Lower leg skin (tissue), 4 donors: ENCODE measurements at regions not wholly inside any gene's neighbourhood (a gene's known extent, or its start where the extent isn't known, plus 50 kb on each side); places are given as distances from the start of the nearest gene placed in this dataset.

Experiments
- DNase-seq, 2 donors: peaks; one replicate each; pipeline ENCODE4 v3.0.0-alpha.2; 2019; ENCODE audit warnings: low spot score in 2 of 2
- H3K4me3 ChIP-seq: fragments of 200-600 bp; sonication (generic); 2 replicates; pipeline ENCODE4 v1.5.1; 2017; ENCODE audit warnings: mild to moderate bottlenecking, low read depth; ENCODE audit not compliant: poor library complexity, severe bottlenecking
- POLR2A ChIP-seq, 2 donors: fragments of 450-650 bp; IDR thresholded peaks; one replicate each; pipeline ENCODE4 v1.6.1; 2016 to 2017; ENCODE audit warnings: antibody characterized with exemption in 2 of 2, mild to moderate bottlenecking in 1 of 2, moderate library complexity in 1 of 2
- WGBS, 2 donors: methylation state at CpG; one replicate each; pipeline ENCODE4 v1.1.5; 2018; 5-methylcytosine and 5-hydroxymethylcytosine counted together
- intact Hi-C: fragments of 100-400 bp; cut with DNase I; formaldehyde crosslinking; loops from one replicate; pipeline ENCODE4 v1.15.0; 2023; ENCODE audit warnings: low total_unique reads
- TF ChIP-seq, protein P1 (sequence below), 3 donors: fragments of 450-650 bp; IDR thresholded peaks; one replicate each; pipeline ENCODE4 v1.5.1; 2016; ENCODE audit warnings: antibody characterized with exemption in 3 of 3, mild to moderate bottlenecking in 3 of 3, moderate library complexity in 2 of 3

DNA sequence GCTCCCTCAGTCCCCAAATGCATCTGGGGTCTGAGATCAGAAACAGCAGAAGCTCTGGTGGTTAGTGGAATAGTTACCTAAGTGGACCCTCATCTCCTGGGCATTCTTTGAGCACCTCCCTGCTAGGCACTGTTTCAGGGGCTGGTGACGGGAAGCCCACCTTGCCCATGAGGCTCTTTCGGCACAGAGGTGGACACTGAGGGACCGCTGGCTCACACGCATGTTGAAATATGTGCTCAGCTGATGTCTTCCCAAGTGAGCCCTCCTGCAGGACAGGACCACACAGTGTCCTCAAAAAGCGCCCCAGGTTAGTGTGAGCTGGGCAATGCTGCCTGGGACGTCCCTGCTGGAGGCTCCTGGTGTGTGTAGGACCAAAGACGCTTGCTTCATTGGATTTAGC, 1379.9 kb downstream of the TBC1D22A start:
- DNase-seq: peak in 1 of 2 donors; percentile 54
- WGBS, 2 donors: 89 to 90% methylated on average over 3 to 7 of the region's 7 CpGs
- TF ChIP-seq, protein P1, sequence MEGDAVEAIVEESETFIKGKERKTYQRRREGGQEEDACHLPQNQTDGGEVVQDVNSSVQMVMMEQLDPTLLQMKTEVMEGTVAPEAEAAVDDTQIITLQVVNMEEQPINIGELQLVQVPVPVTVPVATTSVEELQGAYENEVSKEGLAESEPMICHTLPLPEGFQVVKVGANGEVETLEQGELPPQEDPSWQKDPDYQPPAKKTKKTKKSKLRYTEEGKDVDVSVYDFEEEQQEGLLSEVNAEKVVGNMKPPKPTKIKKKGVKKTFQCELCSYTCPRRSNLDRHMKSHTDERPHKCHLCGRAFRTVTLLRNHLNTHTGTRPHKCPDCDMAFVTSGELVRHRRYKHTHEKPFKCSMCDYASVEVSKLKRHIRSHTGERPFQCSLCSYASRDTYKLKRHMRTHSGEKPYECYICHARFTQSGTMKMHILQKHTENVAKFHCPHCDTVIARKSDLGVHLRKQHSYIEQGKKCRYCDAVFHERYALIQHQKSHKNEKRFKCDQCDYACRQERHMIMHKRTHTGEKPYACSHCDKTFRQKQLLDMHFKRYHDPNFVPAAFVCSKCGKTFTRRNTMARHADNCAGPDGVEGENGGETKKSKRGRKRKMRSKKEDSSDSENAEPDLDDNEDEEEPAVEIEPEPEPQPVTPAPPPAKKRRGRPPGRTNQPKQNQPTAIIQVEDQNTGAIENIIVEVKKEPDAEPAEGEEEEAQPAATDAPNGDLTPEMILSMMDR (IDR thresholded peaks at IDR 0.05): no peak
- no peak for TF ChIP-seq POLR2A (IDR thresholded peaks at IDR 0.05)
- intact Hi-C loops: no loop called here
- no peak overlapping the region for H3K4me3 ChIP-seq

DNA sequence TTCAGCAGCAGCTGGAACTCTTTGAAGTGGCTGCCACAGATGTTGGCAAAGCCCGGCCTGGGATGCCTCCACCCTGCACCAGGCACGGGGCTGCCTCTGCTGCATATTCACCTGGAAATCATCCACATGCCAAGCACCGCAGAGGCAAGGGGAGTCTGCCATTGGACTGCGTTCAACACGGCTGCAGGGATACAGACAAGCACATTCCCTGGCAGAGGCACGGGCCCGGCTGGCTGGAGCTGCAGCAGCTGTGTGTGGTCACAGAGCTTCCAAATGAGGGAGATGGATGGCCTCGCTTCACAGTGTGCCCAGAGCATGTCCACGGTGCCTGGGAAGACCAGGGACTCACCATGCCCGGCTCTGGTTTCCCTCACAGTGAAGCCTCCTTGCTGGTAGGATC, 1378.9 kb downstream of the TBC1D22A start:
- H3K4me3 ChIP-seq: no peak overlapping the region
- intact Hi-C loops: no loop called here
- DNase-seq: no peak
- TF ChIP-seq, protein P1 (IDR thresholded peaks at IDR 0.05): no peak
- TF ChIP-seq POLR2A (IDR thresholded peaks at IDR 0.05): no peak
- 34 to 58% methylated on average over 5 to 10 of the region's 10 CpGs for WGBS, 2 donors

GRCh38 chr22:48140261-48140813, 1377.9 kb downstream of the TBC1D22A start:
- intact Hi-C loops: no loop called here
- DNase-seq: peak in 1 of 2 donors; percentile 74
- TF ChIP-seq, protein P1 (IDR thresholded peaks at IDR 0.05): no peak
- no peak for TF ChIP-seq POLR2A (IDR thresholded peaks at IDR 0.05)
- 95 to 97% methylated on average over 9 to 10 of the region's 10 CpGs for WGBS, 2 donors
- no peak overlapping the region for H3K4me3 ChIP-seq

GRCh38 chr22:48139776-48140175, 1377.3 kb downstream of the TBC1D22A start:
- WGBS, 2 donors: 76 to 88% methylated on average over 7 to 8 of the region's 8 CpGs
- intact Hi-C loops: no loop called here
- TF ChIP-seq, protein P1 (IDR thresholded peaks at IDR 0.05): no peak
- no peak for TF ChIP-seq POLR2A (IDR thresholded peaks at IDR 0.05)
- H3K4me3 ChIP-seq: no peak overlapping the region
- DNase-seq: peak in 1 of 2 donors; percentile 68

DNA sequence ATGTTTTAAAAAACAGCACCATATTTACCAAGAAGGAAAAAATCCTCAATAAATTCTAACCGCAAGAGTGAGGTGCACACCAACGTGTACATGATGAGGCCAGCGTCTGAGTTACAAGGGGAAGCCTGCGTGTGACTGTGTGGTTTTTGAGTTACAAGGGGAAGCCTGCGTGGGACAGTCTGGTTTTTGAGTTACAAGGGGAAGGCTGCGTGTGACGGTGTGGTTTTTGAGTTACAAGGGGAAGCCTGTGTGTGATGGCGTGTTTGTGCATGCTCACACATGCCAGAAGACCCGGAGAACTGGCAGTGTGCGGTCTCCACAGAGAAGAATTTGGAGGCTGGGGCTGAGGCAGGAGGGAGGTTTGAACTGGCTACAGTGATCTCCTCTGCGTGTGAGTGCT, 1376.4 kb downstream of the TBC1D22A start:
- peak in 1 of 2 donors; percentile 53 for DNase-seq
- TF ChIP-seq POLR2A (IDR thresholded peaks at IDR 0.05): no peak
- TF ChIP-seq, protein P1 (IDR thresholded peaks at IDR 0.05): no peak
- no peak overlapping the region for H3K4me3 ChIP-seq
- intact Hi-C loops: no loop called here
- 63 to 75% methylated on average over 11 of the region's 11 CpGs for WGBS, 2 donors

GRCh38 chr22:48138427-48138826, 1376.0 kb downstream of the TBC1D22A start:
- 55 to 58% methylated on average over 3 of the region's 3 CpGs for WGBS, 2 donors
- no peak overlapping the region for H3K4me3 ChIP-seq
- DNase-seq: peak in 1 of 2 donors; percentile 6
- intact Hi-C loops: no loop called here
- TF ChIP-seq, protein P1 (IDR thresholded peaks at IDR 0.05): no peak
- no peak for TF ChIP-seq POLR2A (IDR thresholded peaks at IDR 0.05)
